ENCODE measurements at regions not wholly inside any gene's neighbourhood (a gene's known extent, or its start where the extent isn't known, plus 50 kb on each side); places are given as distances from the start of the nearest gene placed in this dataset.
A peak's percentile ranks its signal among the peaks of the same experiment; 100 is the strongest.
"Not testable (repeated sequence)": the region's sequence is repeated elsewhere in the genome, so short reads cannot be mapped to it uniquely, and the experiment has no call there.

GRCh38 chr12:131214936-131215335 is 261.2 kb downstream of the ADGRD1 start:
- DNase-seq = not testable (repeated sequence)

GRCh38 chr12:131216587-131216986 is 262.9 kb downstream of the ADGRD1 start:
- DNase-seq = not testable (repeated sequence)

- no peak for DNase-seq
These were observed 263.4 kb downstream of the ADGRD1 start for GRCh38 chr12:131217024-131217586.

- no peak for DNase-seq
These were observed 264.6 kb downstream of the ADGRD1 start for GRCh38 chr12:131218026-131218922.

GRCh38 chr12:131218923-131219669 is 265.4 kb downstream of the ADGRD1 start:
- no peak for DNase-seq

- no peak for DNase-seq
These were observed 266.1 kb downstream of the ADGRD1 start for GRCh38 chr12:131219670-131220330.

- DNase-seq = no peak
These were observed 266.6 kb downstream of the ADGRD1 start for GRCh38 chr12:131220331-131220685.

GRCh38 chr12:131221061-131221956 is 267.6 kb downstream of the ADGRD1 start:
- no peak for DNase-seq

GRCh38 chr12:131221957-131222328 is 268.2 kb downstream of the ADGRD1 start:
- DNase-seq = no peak

GRCh38 chr12:131222329-131223139 is 268.8 kb downstream of the ADGRD1 start:
- DNase-seq = peak in 1 of 14 donors; percentile 25

GRCh38 chr12:131223171-131223761 is 269.6 kb downstream of the ADGRD1 start:
- DNase-seq = no peak

- peak in 1 of 14 donors; percentile 12 for DNase-seq
These were observed 270.1 kb downstream of the ADGRD1 start for GRCh38 chr12:131223791-131224225.

- DNase-seq = not testable (repeated sequence)
These were observed 270.7 kb downstream of the ADGRD1 start for GRCh38 chr12:131224226-131225065.

GRCh38 chr12:131225066-131225380 is 271.3 kb downstream of the ADGRD1 start:
- not testable (repeated sequence) for DNase-seq

- DNase-seq = no peak
These were observed 272.9 kb downstream of the ADGRD1 start for GRCh38 chr12:131226345-131227265.

GRCh38 chr12:131227641-131228040 is 273.9 kb downstream of the ADGRD1 start:
- not testable (repeated sequence) for DNase-seq

- DNase-seq = not testable (repeated sequence)
These were observed 275.3 kb downstream of the ADGRD1 start for GRCh38 chr12:131229079-131229425.

All from C1 segment of cervical spinal cord (tissue), 14 donors.